Testis (tissue), 2 donors: ENCODE measurements at regions not wholly inside any gene's neighbourhood (a gene's known extent, or its start where the extent isn't known, plus 50 kb on each side); places are given as distances from the start of the nearest gene placed in this dataset.
A peak's percentile ranks its signal among the peaks of the same experiment; 100 is the strongest.

Source experiments
- DNase-seq: peaks from one replicate; pipeline ENCODE4 v3.0.0-alpha.2; 2019
- H3K27ac ChIP-seq, 2 donors: fragments of 200-600 bp; sonication (generic); one replicate each; pipeline ENCODE4 v1.5.1; 2019
- H3K27me3 ChIP-seq: fragments of 200-600 bp; sonication (generic); one replicate; pipeline ENCODE4 v1.5.1; 2019
- H3K36me3 ChIP-seq: fragments of 200-600 bp; sonication (generic); one replicate; pipeline ENCODE4 v1.5.1; 2017; ENCODE audit warnings: low read depth; ENCODE audit errors: missing control alignments
- H3K4me1 ChIP-seq: fragments of 200-600 bp; sonication (generic); one replicate; pipeline ENCODE4 v1.5.1; 2019
- H3K4me3 ChIP-seq, 2 donors: fragments of 200-600 bp; sonication (generic); one replicate each; pipeline ENCODE4 v1.5.1; 2017 to 2019
- H3K9me3 ChIP-seq: fragments of 200-600 bp; sonication (generic); one replicate; pipeline ENCODE4 v1.5.1; 2017
- CTCF ChIP-seq, 3 experiments: fragments of 450-650 bp in 2 of 3; fragments of 200-600 bp in 1 of 3; sonication (generic) in 1 of 3; IDR thresholded peaks; one replicate each; pipeline ENCODE4 v1.5.1; 2016 to 2019; ENCODE audit warnings: antibody characterized with exemption in 3 of 3, mild to moderate bottlenecking in 2 of 3, moderate library complexity in 1 of 3
- POLR2A ChIP-seq: fragments of 450-650 bp; IDR thresholded peaks from one replicate; pipeline ENCODE4 v1.6.1; 2017; ENCODE audit warnings: antibody characterized with exemption, mild to moderate bottlenecking, moderate library complexity
- WGBS, 2 donors: methylation state at CpG; one replicate each; pipeline ENCODE4 v1.1.5; 2018; 5-methylcytosine and 5-hydroxymethylcytosine counted together
- intact Hi-C: fragments of 100-400 bp; cut with DNase I; formaldehyde crosslinking; loops from one replicate; pipeline ENCODE4 v1.15.1; 2023; ENCODE audit warnings: low total_unique reads

- WGBS, 2 donors: 65 to 81% methylated on average over 4 of the region's 4 CpGs
- Histone ChIP-seq H3K36me3 (no peaks in the 10 kb centered on the region), H3K4me3 (no peak overlapping the region), H3K9me3 (no peaks in the 10 kb centered on the region), H3K27me3 (no peaks in the 10 kb centered on the region), H3K4me1 (no peaks in the 10 kb centered on the region), H3K27ac (no peak overlapping the region)
- TF ChIP-seq POLR2A (no peak), CTCF (IDR thresholded peaks at IDR 0.05) (no peak)
- peak; percentile 23 for DNase-seq
- intact Hi-C loops: no loop called here
These were observed 331.8 kb downstream of the FAT3 start for GRCh38 chr11:92556431-92556830.

- no peak for TF ChIP-seq POLR2A
- no peak for TF ChIP-seq CTCF (IDR thresholded peaks at IDR 0.05)
- H3K27me3 ChIP-seq: no peaks in the 10 kb centered on the region
- intact Hi-C loops: no loop called here
- no peaks in the 10 kb centered on the region for H3K36me3 ChIP-seq
- 67 to 76% methylated on average over 1 of the region's 1 CpG for WGBS, 2 donors
- DNase-seq: no peak
- no peaks in the 10 kb centered on the region for H3K9me3 ChIP-seq
- H3K4me3 ChIP-seq: no peak overlapping the region
- H3K27ac ChIP-seq: no peak overlapping the region
- no peaks in the 10 kb centered on the region for H3K4me1 ChIP-seq
These were observed 333.3 kb downstream of the FAT3 start for GRCh38 chr11:92557879-92558278.

GRCh38 chr11:92558323-92558722 lies 333.7 kb downstream of the FAT3 start:
- Histone ChIP-seq H3K27me3 (no peaks in the 10 kb centered on the region), H3K36me3 (no peaks in the 10 kb centered on the region), H3K27ac (no peak overlapping the region), H3K4me3 (no peak overlapping the region), H3K4me1 (no peaks in the 10 kb centered on the region), H3K9me3 (no peaks in the 10 kb centered on the region)
- TF ChIP-seq POLR2A (no peak), CTCF (IDR thresholded peaks at IDR 0.05) (no peak)
- intact Hi-C loops: no loop called here
- 55 to 60% methylated on average over 3 of the region's 3 CpGs for WGBS, 2 donors
- no peak for DNase-seq

GRCh38 chr11:92569726-92570125 lies 345.1 kb downstream of the FAT3 start:
- DNase-seq: no peak
- H3K4me1 ChIP-seq: no peaks in the 10 kb centered on the region
- TF ChIP-seq POLR2A (no peak), CTCF (IDR thresholded peaks at IDR 0.05) (no peak)
- 97 to 100% methylated on average over 1 of the region's 1 CpG for WGBS, 2 donors
- H3K9me3 ChIP-seq: no peaks in the 10 kb centered on the region
- no peak overlapping the region for H3K27ac ChIP-seq
- H3K27me3 ChIP-seq: no peaks in the 10 kb centered on the region
- H3K36me3 ChIP-seq: no peaks in the 10 kb centered on the region
- intact Hi-C loops: no loop called here
- H3K4me3 ChIP-seq: no peak overlapping the region

GRCh38 chr11:92572559-92572958 lies 347.9 kb downstream of the FAT3 start:
- TF ChIP-seq POLR2A: no peak
- TF ChIP-seq CTCF (IDR thresholded peaks at IDR 0.05): no peak
- H3K27me3 ChIP-seq: no peaks in the 10 kb centered on the region
- no peaks in the 10 kb centered on the region for H3K9me3 ChIP-seq
- H3K27ac ChIP-seq: no peak overlapping the region
- H3K36me3 ChIP-seq: no peaks in the 10 kb centered on the region
- intact Hi-C loops: no loop called here
- no peaks in the 10 kb centered on the region for H3K4me1 ChIP-seq
- 92 to 96% methylated on average over 1 of the region's 1 CpG for WGBS, 2 donors
- H3K4me3 ChIP-seq: no peak overlapping the region
- DNase-seq: no peak
